Suprapubic skin (tissue), 4 donors: ENCODE measurements at regions not wholly inside any gene's neighbourhood (a gene's known extent, or its start where the extent isn't known, plus 50 kb on each side); places are given as distances from the start of the nearest gene placed in this dataset.

Experiments used
- EP300 ChIP-seq: sonication (generic); formaldehyde crosslinking; IDR thresholded peaks from one replicate; pipeline ENCODE4 v1.6.1; 2017; ENCODE audit warnings: antibody characterized with exemption
- POLR2AphosphoS5 ChIP-seq, 3 donors: sonication (generic); formaldehyde crosslinking; IDR thresholded peaks; one replicate each; pipeline ENCODE4 v1.6.1; 2017; ENCODE audit warnings: antibody characterized with exemption in 3 of 3
- TF ChIP-seq, protein P1 (sequence below), 2 donors: fragments of 200-600 bp in 1 of 2; fragments of 450-650 bp in 1 of 2; sonication (generic) in 1 of 2; IDR thresholded peaks; one replicate each; pipeline ENCODE4 v1.5.1; 2016 to 2019; ENCODE audit warnings: antibody characterized with exemption in 2 of 2, mild to moderate bottlenecking in 1 of 2, moderate library complexity in 1 of 2

DNA sequence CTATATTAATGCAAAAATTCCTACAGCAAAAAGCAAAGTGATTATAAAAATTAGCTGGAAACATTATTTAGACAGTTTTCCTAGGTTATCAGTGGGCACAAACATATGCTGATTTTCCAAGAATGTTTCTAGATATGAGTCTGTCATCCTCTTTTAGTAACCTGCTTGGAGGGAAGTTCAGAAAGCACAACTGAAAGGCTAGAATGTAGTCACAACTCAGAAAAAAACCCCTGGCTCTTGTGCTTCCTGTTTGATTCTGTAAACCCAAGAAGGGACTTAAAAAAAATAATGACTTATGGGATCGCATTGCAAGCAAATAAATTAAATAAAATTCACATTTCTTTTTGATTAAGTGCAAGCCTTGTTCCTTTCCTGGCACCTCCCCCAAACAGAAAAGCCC lies 708.4 kb upstream of the EPHA7 start:
- TF ChIP-seq, protein P1, sequence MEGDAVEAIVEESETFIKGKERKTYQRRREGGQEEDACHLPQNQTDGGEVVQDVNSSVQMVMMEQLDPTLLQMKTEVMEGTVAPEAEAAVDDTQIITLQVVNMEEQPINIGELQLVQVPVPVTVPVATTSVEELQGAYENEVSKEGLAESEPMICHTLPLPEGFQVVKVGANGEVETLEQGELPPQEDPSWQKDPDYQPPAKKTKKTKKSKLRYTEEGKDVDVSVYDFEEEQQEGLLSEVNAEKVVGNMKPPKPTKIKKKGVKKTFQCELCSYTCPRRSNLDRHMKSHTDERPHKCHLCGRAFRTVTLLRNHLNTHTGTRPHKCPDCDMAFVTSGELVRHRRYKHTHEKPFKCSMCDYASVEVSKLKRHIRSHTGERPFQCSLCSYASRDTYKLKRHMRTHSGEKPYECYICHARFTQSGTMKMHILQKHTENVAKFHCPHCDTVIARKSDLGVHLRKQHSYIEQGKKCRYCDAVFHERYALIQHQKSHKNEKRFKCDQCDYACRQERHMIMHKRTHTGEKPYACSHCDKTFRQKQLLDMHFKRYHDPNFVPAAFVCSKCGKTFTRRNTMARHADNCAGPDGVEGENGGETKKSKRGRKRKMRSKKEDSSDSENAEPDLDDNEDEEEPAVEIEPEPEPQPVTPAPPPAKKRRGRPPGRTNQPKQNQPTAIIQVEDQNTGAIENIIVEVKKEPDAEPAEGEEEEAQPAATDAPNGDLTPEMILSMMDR (IDR thresholded peaks at IDR 0.05), result no peak
- TF ChIP-seq POLR2AphosphoS5 (IDR thresholded peaks at IDR 0.05) (no peak), EP300 (no peak)
